NCI-H1417 treated with DMSO at 0.1 percent for 48 hours (cell line): ENCODE measurements at regions not wholly inside any gene's neighbourhood (a gene's known extent, or its start where the extent isn't known, plus 50 kb on each side); places are given as distances from the start of the nearest gene placed in this dataset.

Experiments used
- DNase-seq: peaks from one replicate; lab custom pipeline; 2025; lab: John Stamatoyannopoulos, UW

DNA sequence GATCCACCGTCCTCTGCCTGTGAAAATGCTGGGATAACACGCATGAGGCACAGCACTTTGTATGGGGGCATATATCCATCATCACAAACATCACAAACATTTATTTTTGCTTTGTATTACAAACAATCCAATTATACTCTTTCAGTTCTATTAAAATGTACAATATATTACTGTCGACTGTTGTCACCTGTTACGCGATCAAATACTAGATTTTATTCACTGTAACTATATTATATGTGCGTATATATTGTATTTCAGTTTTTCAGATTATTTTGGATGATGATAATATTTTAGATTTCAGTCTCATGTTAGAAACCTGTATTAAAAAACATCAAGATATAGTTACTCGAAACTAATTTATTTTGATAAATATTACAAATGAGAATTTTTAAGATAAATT, 998.3 kb downstream of the EFNB2 start:
- no peak for DNase-seq

DNA sequence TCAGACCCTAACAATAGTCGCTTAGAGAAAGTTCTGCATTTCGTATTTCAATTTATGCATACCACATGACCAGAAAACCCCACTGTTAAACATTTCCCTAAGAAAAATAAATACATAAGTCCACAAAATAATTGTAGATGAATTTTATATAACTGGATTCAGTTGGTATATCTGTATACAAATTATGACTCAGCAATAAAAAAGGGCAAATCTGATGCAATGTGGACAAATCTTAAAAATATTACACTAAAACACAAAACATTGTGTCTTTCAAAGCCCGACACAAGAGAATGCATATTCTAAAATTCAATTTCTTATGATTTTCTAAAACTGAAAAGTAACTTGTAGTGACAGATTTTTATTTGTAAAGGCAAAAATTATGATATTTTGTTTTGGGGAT, 1005.0 kb downstream of the EFNB2 start:
- no peak for DNase-seq

GRCh38 chr13:105527127-105527526, 1008.3 kb downstream of the EFNB2 start:
- DNase-seq, result no peak

- DNase-seq, result no peak
Observed at GRCh38 chr13:105519771-105520170, 1015.7 kb downstream of the EFNB2 start.

DNA sequence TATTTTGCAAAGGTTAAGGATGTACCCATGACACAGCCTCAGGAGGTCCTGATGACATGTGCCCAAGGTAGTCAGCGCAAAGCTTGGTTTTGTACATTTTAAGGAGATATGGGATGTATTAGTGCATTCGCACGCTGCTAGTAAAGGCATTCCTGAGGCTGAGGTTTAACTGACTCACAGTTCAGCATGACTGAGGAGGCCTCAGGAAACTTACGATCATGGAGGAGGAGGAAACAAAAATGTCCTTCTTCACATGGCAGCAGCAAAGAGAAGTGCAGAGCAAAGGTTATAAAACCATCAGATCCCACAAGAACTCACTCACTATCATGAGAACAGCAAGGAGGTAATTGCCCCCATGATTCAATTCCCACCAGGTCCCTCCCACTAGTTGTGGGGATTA, 1017.4 kb downstream of the EFNB2 start:
- no peak for DNase-seq

- no peak for DNase-seq
Observed at GRCh38 chr13:105514401-105514800, 1021.1 kb downstream of the EFNB2 start.

- no peak for DNase-seq
Observed at GRCh38 chr13:105513448-105513847, 1022.0 kb downstream of the EFNB2 start.

DNA sequence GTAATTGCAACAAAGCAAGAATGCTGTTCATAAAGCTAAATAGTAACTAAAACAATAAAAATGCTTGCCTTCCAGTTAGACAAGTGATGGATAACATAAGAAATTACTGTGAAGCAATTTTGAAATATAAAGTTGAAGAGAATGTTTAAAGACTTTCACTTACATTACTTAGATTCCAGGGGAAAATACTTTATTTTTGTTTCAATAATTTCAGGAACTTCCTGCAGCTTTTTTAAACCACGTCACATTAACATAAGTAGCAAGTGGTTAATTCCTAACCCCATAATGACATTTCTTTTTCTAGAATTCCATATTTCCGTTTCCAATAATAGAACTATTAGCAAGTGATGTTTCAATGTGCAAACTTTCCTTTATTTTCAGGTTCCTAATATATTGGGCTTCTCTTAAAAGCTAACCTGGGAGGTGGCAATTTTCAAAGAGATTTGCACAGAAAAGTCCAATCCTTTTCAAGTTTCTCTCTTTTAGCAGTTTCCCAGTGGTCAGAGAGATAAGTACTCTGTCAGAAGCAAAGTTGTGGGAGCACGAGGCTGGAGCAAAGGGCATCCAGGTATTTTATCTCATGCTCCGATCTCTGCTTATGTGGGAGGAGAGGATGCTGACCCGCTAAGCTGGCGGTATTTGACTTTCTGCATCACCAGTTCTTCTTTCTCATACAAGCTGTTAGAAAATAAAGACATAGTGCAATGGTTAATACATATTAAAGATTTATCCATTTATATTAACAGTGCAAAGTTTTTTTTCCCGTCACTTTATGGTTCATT, 1025.3 kb downstream of the EFNB2 start:
- DNase-seq, result no peak

DNA sequence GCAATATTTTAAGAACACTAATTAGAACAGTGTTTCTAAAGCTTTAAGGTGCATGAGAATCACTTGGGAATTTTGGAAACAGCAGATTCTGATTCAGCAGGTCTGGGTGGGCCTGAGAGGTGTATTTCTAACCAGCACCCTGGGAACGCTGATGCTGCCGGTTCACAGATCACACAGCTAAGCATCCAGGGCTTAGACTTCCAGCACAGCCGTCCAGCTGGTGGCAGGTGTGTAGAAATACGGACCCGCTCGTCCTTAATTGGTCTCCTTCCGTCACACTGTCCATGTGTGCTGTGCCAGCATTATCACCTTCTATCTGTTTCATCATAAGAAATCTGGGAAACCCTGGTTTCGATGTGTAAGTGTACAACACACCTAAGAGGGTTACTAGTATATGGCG, 1029.0 kb downstream of the EFNB2 start:
- no peak for DNase-seq

GRCh38 chr13:105502193-105502592, 1033.3 kb downstream of the EFNB2 start:
- peak; percentile 5 for DNase-seq

- no peak for DNase-seq
Observed at GRCh38 chr13:105497597-105497996, 1037.9 kb downstream of the EFNB2 start.

GRCh38 chr13:105492216-105492615, 1043.2 kb downstream of the EFNB2 start:
- DNase-seq, result no peak

- no peak for DNase-seq
Observed at GRCh38 chr13:105491345-105491744, 1044.1 kb downstream of the EFNB2 start.

DNA sequence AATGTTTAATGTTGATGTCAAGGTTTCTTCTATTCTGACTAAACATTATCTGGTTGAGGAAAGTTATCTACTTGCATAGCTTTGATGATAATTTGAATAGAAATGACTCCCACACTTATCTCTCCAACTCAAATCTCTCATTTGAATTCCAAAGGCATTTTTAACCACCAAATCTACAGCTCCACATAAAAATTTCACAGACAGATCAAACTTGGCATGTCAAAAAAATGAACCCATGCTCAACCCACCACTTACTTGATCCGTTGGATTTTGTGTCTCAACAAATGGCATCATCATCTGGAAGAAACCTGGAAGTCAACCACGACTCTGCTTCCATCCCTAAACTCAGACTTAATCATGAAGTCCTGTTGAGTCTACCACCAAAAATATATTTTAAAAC, 1050.4 kb downstream of the EFNB2 start:
- no peak for DNase-seq

GRCh38 chr13:105474983-105475610, 1060.4 kb downstream of the EFNB2 start:
- no peak for DNase-seq

DNA sequence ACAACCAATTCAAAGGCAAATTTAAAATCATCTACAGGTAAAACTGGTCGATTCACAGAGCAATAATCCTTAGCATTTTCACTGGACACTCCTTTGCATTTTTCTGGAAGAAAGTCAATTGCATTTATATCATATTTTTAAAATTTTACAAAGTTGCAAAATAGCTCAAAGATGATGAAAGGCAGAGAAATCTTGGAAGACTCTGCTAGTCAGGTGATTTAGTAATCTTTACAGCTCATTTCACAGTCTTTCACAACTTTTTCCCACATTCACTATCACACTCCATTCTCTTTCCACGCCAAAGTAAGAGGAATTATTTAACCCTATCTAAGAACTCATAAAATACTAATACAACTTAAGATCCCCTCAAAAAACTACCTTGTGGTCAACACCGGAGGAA, 1063.8 kb downstream of the EFNB2 start:
- DNase-seq, result no peak

DNA sequence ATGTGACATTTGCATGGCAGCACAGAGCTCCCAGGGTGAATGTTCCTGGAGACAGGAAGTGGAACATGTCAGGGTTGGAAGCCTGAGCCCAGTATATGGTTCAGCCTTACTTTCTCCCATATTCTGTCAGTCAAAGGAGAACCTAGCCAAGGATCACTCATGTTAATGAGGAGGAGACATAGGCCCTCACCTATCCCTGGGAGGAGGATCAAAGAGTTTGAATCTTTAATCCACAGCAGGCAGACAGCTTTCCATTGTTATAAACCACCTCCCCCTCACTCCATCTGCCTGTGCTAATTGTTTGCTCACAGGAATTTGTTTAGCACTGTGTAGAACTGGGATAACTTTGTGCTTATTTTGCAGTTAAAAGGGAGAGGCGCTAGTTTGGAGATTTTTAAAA, 1069.1 kb downstream of the EFNB2 start:
- no peak for DNase-seq

DNA sequence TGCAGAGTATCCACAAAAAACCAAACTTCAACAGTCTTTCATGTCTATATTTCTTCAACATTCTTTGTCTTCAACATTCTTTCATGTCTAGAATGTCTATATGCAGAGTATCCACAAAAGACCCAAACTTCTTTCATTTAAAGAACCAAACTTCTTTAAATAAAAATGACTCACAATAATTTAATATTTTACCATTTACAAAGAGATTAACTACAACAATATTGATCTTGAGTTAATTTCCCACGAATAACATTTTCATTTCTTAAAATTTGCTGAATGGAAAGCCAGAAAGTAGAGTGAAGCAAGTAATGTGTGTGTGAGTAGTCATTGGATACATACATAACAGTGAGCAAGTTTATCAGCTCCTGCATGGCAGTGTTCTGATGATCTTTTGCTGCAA, 1069.7 kb downstream of the EFNB2 start, which contains the start of gene DAOA:
DAOA (plus strand) TSS at position 301 of the 400 bp plus-strand sequence.
- no peak for DNase-seq

GRCh38 chr13:105465251-105465650, 1070.2 kb downstream of the EFNB2 start:
- no peak for DNase-seq

- DNase-seq, result no peak
Observed at GRCh38 chr13:105464249-105464648, 1071.2 kb downstream of the EFNB2 start.

- DNase-seq, result no peak
Observed at GRCh38 chr13:105463011-105463501, 1072.4 kb downstream of the EFNB2 start.

- no peak for DNase-seq
Observed at GRCh38 chr13:105462098-105462497, 1073.4 kb downstream of the EFNB2 start.

GRCh38 chr13:105452895-105453294, 1082.6 kb downstream of the EFNB2 start:
- no peak for DNase-seq

- no peak for DNase-seq
Observed at GRCh38 chr13:105450784-105451183, 1084.7 kb downstream of the EFNB2 start.
